ENCODE measurements at regions not wholly inside any gene's neighbourhood (a gene's known extent, or its start where the extent isn't known, plus 50 kb on each side); places are given as distances from the start of the nearest gene placed in this dataset.

GRCh38 chr7:41813286-41813685 lies 110.4 kb upstream of the INHBA start:
- TF ChIP-seq, protein P1, sequence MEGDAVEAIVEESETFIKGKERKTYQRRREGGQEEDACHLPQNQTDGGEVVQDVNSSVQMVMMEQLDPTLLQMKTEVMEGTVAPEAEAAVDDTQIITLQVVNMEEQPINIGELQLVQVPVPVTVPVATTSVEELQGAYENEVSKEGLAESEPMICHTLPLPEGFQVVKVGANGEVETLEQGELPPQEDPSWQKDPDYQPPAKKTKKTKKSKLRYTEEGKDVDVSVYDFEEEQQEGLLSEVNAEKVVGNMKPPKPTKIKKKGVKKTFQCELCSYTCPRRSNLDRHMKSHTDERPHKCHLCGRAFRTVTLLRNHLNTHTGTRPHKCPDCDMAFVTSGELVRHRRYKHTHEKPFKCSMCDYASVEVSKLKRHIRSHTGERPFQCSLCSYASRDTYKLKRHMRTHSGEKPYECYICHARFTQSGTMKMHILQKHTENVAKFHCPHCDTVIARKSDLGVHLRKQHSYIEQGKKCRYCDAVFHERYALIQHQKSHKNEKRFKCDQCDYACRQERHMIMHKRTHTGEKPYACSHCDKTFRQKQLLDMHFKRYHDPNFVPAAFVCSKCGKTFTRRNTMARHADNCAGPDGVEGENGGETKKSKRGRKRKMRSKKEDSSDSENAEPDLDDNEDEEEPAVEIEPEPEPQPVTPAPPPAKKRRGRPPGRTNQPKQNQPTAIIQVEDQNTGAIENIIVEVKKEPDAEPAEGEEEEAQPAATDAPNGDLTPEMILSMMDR (IDR thresholded peaks at IDR 0.05), result no peak
- no peak for TF ChIP-seq POLR2A (IDR thresholded peaks at IDR 0.05)
